Mesothelial cell of epicardium (in vitro differentiated cells): ENCODE measurements at regions not wholly inside any gene's neighbourhood (a gene's known extent, or its start where the extent isn't known, plus 50 kb on each side); places are given as distances from the start of the nearest gene placed in this dataset.

Source experiments
- DNase-seq, 2 experiments: peaks; one replicate each; pipeline ENCODE4 v3.0.0; 2021; ENCODE audit warnings: low spot score in 2 of 2; ENCODE audit not compliant: unreplicated experiment in 2 of 2
- H3K27ac Mint-ChIP-seq: 2 replicates; pipeline ENCODE4 v1.8.0; 2021; ENCODE audit warnings: mixed read lengths
- H3K27me3 Mint-ChIP-seq: 2 replicates; pipeline ENCODE4 v1.8.0; 2021; ENCODE audit warnings: low read depth, mixed read lengths
- H3K36me3 Mint-ChIP-seq: 2 replicates; pipeline ENCODE4 v1.8.0; 2021; ENCODE audit warnings: mixed read lengths
- H3K4me1 Mint-ChIP-seq: 2 replicates; pipeline ENCODE4 v1.8.0; 2021; ENCODE audit warnings: mixed read lengths
- H3K4me3 Mint-ChIP-seq: 2 replicates; pipeline ENCODE4 v1.8.0; 2021; ENCODE audit warnings: mild to moderate bottlenecking, moderate library complexity, mixed read lengths
- H3K9me3 Mint-ChIP-seq: 2 replicates; pipeline ENCODE4 v1.8.0; 2021; ENCODE audit warnings: mixed read lengths
- CTCF ChIP-seq: fragments of 200-600 bp; sonication (generic); IDR thresholded peaks from one replicate; pipeline ENCODE4 v1.5.0; 2021; ENCODE audit warnings: antibody characterized with exemption; ENCODE audit not compliant: unreplicated experiment

- no peak overlapping the region for H3K4me3 Mint-ChIP-seq
- no peaks in the 10 kb centered on the region for H3K36me3 Mint-ChIP-seq
- peak; percentile 41 to 69 for DNase-seq
- H3K27ac Mint-ChIP-seq = no peak overlapping the region
- no peak for TF ChIP-seq CTCF
- peaks cover 66% of the 10 kb centered on the region for H3K27me3 Mint-ChIP-seq
- H3K4me1 Mint-ChIP-seq = no peaks in the 10 kb centered on the region
- H3K9me3 Mint-ChIP-seq = no peaks in the 10 kb centered on the region
These were observed 121.2 kb downstream of the TLE3 start for GRCh38 chr15:69976366-69976994.

- Mint-ChIP-seq H3K9me3 (no peaks in the 10 kb centered on the region), H3K27me3 (peaks cover 70% of the 10 kb centered on the region)
- DNase-seq = no peak
These were observed 119.1 kb downstream of the TLE3 start for GRCh38 chr15:69978603-69979002.

GRCh38 chr15:69979262-69979661, 118.5 kb downstream of the TLE3 start:
- Mint-ChIP-seq H3K4me1 (no peaks in the 10 kb centered on the region), H3K27ac (no peak overlapping the region)

More at GRCh38 chr15:69978603-69979002, 119.1 kb downstream of the TLE3 start:
- Mint-ChIP-seq H3K27ac (no peak overlapping the region), H3K36me3 (no peaks in the 10 kb centered on the region), H3K4me3 (no peak overlapping the region), H3K4me1 (no peaks in the 10 kb centered on the region)
- no peak for TF ChIP-seq CTCF

GRCh38 chr15:69979783-69980182, 117.9 kb downstream of the TLE3 start:
- TF ChIP-seq CTCF = no peak
- Mint-ChIP-seq H3K9me3 (no peaks in the 10 kb centered on the region), H3K27ac (no peak overlapping the region), H3K4me1 (no peaks in the 10 kb centered on the region), H3K4me3 (no peak overlapping the region), H3K36me3 (no peaks in the 10 kb centered on the region), H3K27me3 (peaks cover 73% of the 10 kb centered on the region)
- no peak for DNase-seq

More at GRCh38 chr15:69979262-69979661, 118.5 kb downstream of the TLE3 start:
- H3K36me3 Mint-ChIP-seq = no peaks in the 10 kb centered on the region
- no peak overlapping the region for H3K4me3 Mint-ChIP-seq
- H3K9me3 Mint-ChIP-seq = no peaks in the 10 kb centered on the region
- TF ChIP-seq CTCF = no peak
- DNase-seq = no peak
- peaks cover 70% of the 10 kb centered on the region for H3K27me3 Mint-ChIP-seq

- no peak overlapping the region for H3K4me3 Mint-ChIP-seq
- no peak for TF ChIP-seq CTCF
- no peaks in the 10 kb centered on the region for H3K36me3 Mint-ChIP-seq
- H3K9me3 Mint-ChIP-seq = no peaks in the 10 kb centered on the region
- no peak for DNase-seq
- peaks cover 69% of the 10 kb centered on the region for H3K27me3 Mint-ChIP-seq
- no peaks in the 10 kb centered on the region for H3K4me1 Mint-ChIP-seq
- no peak overlapping the region for H3K27ac Mint-ChIP-seq
These were observed 117.2 kb downstream of the TLE3 start for GRCh38 chr15:69980341-69981059.
